ENCODE measurements at regions not wholly inside any gene's neighbourhood (a gene's known extent, or its start where the extent isn't known, plus 50 kb on each side); places are given as distances from the start of the nearest gene placed in this dataset.

GRCh38 chr5:52069997-52070396 lies 686.7 kb downstream of the ISL1 start:
- TF ChIP-seq EZH2phosphoT487 (IDR thresholded peaks at IDR 0.05; ENCODE audit: insufficient read depth, low read depth) (no peak), EZH2 (IDR thresholded peaks at IDR 0.05; ENCODE audit: insufficient read depth, poor library complexity, severe bottlenecking) (no peak)

All from GM23248 (cell line).